Lung (tissue), 11 donors: ENCODE measurements at regions not wholly inside any gene's neighbourhood (a gene's known extent, or its start where the extent isn't known, plus 50 kb on each side); places are given as distances from the start of the nearest gene placed in this dataset.

ENCODE experiments used
- ATAC-seq: fragments of 200-7000 bp; cut with Tn5 transposase; one replicate; pipeline ENCODE4 v1.9.1; 2020; ENCODE audit warnings: moderate number of reproducible peaks; ENCODE audit not compliant: insufficient read depth, low FRiP score
- DNase-seq, 3 donors: peaks; one replicate each; pipeline ENCODE4 v3.0.0-alpha.2; 2013 to 2017
- H3K27ac ChIP-seq, 2 donors: one replicate each; pipeline ENCODE4 v1.5.1; 2013; ENCODE audit warnings: mild to moderate bottlenecking in 2 of 2, moderate library complexity in 2 of 2, control low read depth in 1 of 2, inconsistent platforms in 1 of 2, low read depth in 1 of 2, low read length in 1 of 2
- H3K27me3 ChIP-seq, 3 donors: one replicate each; pipeline ENCODE4 v1.5.1; 2013; ENCODE audit warnings: low read length in 2 of 3; ENCODE audit not compliant: control insufficient read depth in 3 of 3, insufficient read depth in 3 of 3
- H3K36me3 ChIP-seq, 4 donors: one replicate each; pipeline ENCODE4 v1.5.1; 2013; ENCODE audit warnings: low read length in 4 of 4, mild to moderate bottlenecking in 1 of 4, moderate library complexity in 1 of 4; ENCODE audit not compliant: control insufficient read depth in 4 of 4, insufficient read depth in 4 of 4
- H3K4me1 ChIP-seq, 5 donors: one replicate each; pipeline ENCODE4 v1.5.1; 2013; ENCODE audit warnings: low read length in 5 of 5, mild to moderate bottlenecking in 2 of 5, moderate library complexity in 1 of 5; ENCODE audit not compliant: control insufficient read depth in 5 of 5, insufficient read depth in 5 of 5
- H3K4me3 ChIP-seq: one replicate; pipeline ENCODE4 v1.5.1; 2013; ENCODE audit warnings: mild to moderate bottlenecking, control low read depth, moderate library complexity
- H3K9ac ChIP-seq, 2 donors: one replicate each; pipeline ENCODE4 v1.5.1; 2013; ENCODE audit warnings: low read length in 2 of 2, control low read depth in 1 of 2; ENCODE audit not compliant: insufficient read depth in 1 of 2
- H3K9me3 ChIP-seq, 4 donors: one replicate each; pipeline ENCODE4 v1.5.1; 2013; ENCODE audit warnings: low read length in 3 of 4, mild to moderate bottlenecking in 1 of 4, moderate library complexity in 1 of 4; ENCODE audit not compliant: control insufficient read depth in 4 of 4, insufficient read depth in 3 of 4
- WGBS, 2 donors: extraction: QIAGEN DNeasy Blood & Tissue Kit; methylation state at CpG; one replicate each; pipeline ENCODE4 v1.1.7; 2013; 5-methylcytosine and 5-hydroxymethylcytosine counted together
- TF ChIP-seq, protein P1 (sequence below): IDR thresholded peaks from 2 replicates; pipeline ENCODE4 v1.5.1; 2012; ENCODE audit warnings: mild to moderate bottlenecking; ENCODE audit errors: control extremely low read depth, extremely low read depth
- donor health status: control.
- donor health status: control.
- donor health status: Bipolar disorder and iron deficiency.
- donor health status: healthy.
- donor health status: DM: yes; HTN: yes; CAD: no.

DNA sequence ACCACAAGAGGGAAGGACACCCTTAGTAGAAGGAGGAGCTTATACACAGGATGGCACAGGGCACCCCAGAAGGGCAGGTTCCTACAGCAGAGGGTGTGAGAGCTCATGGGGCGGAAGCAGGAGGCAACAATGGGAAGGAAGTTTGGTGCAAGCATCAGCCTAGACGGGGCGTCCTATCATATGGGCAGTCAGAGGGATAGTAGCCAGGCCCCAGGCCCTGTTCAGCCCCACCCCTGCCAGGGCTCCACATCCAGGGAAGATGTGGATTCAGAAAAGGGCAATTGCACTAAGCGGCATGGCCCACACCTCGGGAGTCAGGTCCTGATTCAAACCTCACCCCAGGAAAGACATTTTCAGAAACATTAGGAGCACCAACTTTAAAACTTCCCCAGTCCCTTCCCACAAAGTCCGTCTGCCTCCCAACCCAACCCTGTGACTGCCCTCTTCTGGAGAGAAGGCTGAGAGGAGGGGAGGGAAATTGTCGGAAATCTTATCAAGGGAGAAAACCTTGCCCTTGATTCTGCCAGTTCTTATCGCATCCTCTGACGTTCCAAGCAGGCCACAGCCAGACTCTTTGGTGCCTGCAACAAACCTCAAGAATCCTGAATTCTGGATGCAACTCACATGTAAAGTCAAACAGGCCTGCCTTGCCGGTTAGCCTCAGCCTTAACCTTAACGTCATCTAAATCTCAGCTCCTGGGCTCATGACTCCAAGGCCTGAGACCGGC lies 198.8 kb upstream of the CDH5 start:
- Histone ChIP-seq H3K4me1 (peaks cover 0 to 19% (median 0%) of the 10 kb centered on the region in 5 donors), H3K27ac (no peak overlapping the region), H3K36me3 (no peaks in the 10 kb centered on the region), H3K9ac (no peak overlapping the region), H3K4me3 (no peak overlapping the region), H3K27me3 (no peaks in the 10 kb centered on the region), H3K9me3 (peaks cover 0 to 18% (median 0%) of the 10 kb centered on the region in 4 donors)
- TF ChIP-seq, protein P1, sequence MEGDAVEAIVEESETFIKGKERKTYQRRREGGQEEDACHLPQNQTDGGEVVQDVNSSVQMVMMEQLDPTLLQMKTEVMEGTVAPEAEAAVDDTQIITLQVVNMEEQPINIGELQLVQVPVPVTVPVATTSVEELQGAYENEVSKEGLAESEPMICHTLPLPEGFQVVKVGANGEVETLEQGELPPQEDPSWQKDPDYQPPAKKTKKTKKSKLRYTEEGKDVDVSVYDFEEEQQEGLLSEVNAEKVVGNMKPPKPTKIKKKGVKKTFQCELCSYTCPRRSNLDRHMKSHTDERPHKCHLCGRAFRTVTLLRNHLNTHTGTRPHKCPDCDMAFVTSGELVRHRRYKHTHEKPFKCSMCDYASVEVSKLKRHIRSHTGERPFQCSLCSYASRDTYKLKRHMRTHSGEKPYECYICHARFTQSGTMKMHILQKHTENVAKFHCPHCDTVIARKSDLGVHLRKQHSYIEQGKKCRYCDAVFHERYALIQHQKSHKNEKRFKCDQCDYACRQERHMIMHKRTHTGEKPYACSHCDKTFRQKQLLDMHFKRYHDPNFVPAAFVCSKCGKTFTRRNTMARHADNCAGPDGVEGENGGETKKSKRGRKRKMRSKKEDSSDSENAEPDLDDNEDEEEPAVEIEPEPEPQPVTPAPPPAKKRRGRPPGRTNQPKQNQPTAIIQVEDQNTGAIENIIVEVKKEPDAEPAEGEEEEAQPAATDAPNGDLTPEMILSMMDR: no peak
- DNase-seq: peak in 2 of 3 donors; percentile 59 to 68
- no peak for ATAC-seq
- 79% methylated on average over 12 of the region's 12 CpGs for WGBS, 2 donors

DNA sequence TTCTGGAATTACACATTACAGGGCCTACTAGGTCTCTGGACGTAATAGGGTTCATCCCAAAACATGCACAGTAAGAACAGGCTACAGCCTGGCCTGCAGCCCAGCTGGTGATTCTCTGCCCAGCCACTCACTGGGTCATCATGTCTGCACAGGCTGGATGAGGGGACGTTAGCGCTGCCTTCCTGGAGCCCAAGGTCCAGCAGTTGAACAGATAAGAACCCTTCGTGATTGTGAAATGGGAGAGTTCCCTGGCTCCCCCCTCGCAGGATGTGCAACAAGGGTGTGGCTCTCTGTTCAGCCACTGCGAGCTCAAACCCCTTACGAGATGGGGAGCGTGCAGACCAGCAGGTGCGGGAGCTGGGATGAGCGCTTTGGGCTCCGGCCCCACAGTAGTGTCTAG lies 200.0 kb upstream of the CDH5 start:
- TF ChIP-seq, protein P1: no peak
- ATAC-seq (no peak), DNase-seq (no peak)
- Histone ChIP-seq H3K36me3 (no peaks in the 10 kb centered on the region), H3K4me3 (no peak overlapping the region), H3K27ac (no peak overlapping the region), H3K4me1 (peaks cover 0 to 14% (median 0%) of the 10 kb centered on the region in 5 donors), H3K9ac (no peak overlapping the region), H3K27me3 (no peaks in the 10 kb centered on the region), H3K9me3 (peaks cover 0 to 18% (median 0%) of the 10 kb centered on the region in 4 donors)
- 62 to 73% methylated on average over 11 of the region's 11 CpGs for WGBS, 2 donors

DNA sequence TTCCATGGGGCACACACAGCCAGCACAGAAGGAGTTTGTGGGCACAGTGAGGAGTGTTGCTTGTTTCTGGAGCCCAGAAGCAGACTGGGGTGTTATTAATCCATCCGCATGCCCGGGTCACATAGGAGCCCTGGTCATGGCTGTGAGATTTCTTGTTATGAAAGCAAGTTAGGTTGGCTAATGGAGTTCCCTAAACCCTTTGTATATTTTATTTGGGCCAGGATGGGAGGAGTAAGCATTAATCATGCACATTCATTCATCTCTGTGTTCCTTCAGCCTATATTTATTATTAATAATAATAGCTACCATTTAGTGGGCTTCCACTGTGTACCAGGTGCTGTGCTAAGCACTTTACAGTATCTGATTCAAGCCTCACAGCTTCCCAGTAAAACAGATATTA lies 200.6 kb upstream of the CDH5 start:
- WGBS, 2 donors: 48 to 73% methylated on average over 2 of the region's 2 CpGs
- DNase-seq: no peak
- Histone ChIP-seq H3K4me1 (peaks cover 0 to 17% (median 0%) of the 10 kb centered on the region in 5 donors), H3K27ac (no peak overlapping the region), H3K9me3 (peaks cover 0 to 18% (median 0%) of the 10 kb centered on the region in 4 donors), H3K27me3 (no peaks in the 10 kb centered on the region), H3K36me3 (no peaks in the 10 kb centered on the region), H3K4me3 (no peak overlapping the region), H3K9ac (no peak overlapping the region)
- no peak for ATAC-seq
- TF ChIP-seq, protein P1: no peak
